MCF 10A (cell line): ENCODE measurements at regions not wholly inside any gene's neighbourhood (a gene's known extent, or its start where the extent isn't known, plus 50 kb on each side); places are given as distances from the start of the nearest gene placed in this dataset.

Experiments
- BruUV-seq: library from RNA; stranded (reverse); fragments of 400-500 nt; replicated peaks from 2 replicates; lab custom pipeline; 2021; lab: Mats Ljungman, UMichigan
- CTCF ChIA-PET: fragments of 300-600 bp; sonication (Branson Sonifier 250); formaldehyde crosslinking; extraction: SDS; loops from one replicate; lab custom pipeline; 2021; ENCODE audit warnings: antibody characterized with exemption, inconsistent platforms; lab: Yijun Ruan, JAX
- POLR2A ChIA-PET: fragments of 300-600, 350-650 bp; sonication (Branson Sonifier 250); formaldehyde crosslinking; extraction: SDS; loops from one replicate; lab custom pipeline; 2020; ENCODE audit warnings: antibody characterized with exemption, inconsistent platforms; lab: Yijun Ruan, JAX
- DNase-seq: peaks from one replicate; pipeline ENCODE4 v3.0.0-alpha.2; 2018; ENCODE audit not compliant: unreplicated experiment
- H3K27ac Mint-ChIP-seq: one replicate; pipeline ENCODE4 v1.8.0; 2022; ENCODE audit warnings: mild to moderate bottlenecking, low read depth, mixed read lengths; ENCODE audit not compliant: unreplicated experiment
- H3K27me3 Mint-ChIP-seq: one replicate; pipeline ENCODE4 v1.8.0; 2022; ENCODE audit warnings: mixed read lengths; ENCODE audit not compliant: insufficient read depth, unreplicated experiment
- H3K36me3 Mint-ChIP-seq: one replicate; pipeline ENCODE4 v1.8.0; 2022; ENCODE audit warnings: mild to moderate bottlenecking, moderate library complexity, mixed read lengths; ENCODE audit not compliant: insufficient read depth, unreplicated experiment
- H3K4me1 Mint-ChIP-seq: one replicate; pipeline ENCODE4 v1.8.0; 2022; ENCODE audit warnings: mixed read lengths; ENCODE audit not compliant: insufficient read depth, unreplicated experiment
- H3K4me3 Mint-ChIP-seq: one replicate; pipeline ENCODE4 v1.8.0; 2022; ENCODE audit warnings: mild to moderate bottlenecking, moderate library complexity, mixed read lengths; ENCODE audit not compliant: unreplicated experiment
- H3K9me3 Mint-ChIP-seq: one replicate; pipeline ENCODE4 v1.8.0; 2022; ENCODE audit warnings: mixed read lengths; ENCODE audit not compliant: unreplicated experiment
- CTCF ChIP-seq: fragments of 200-600 bp; IDR thresholded peaks from one replicate; pipeline ENCODE4 v1.8.0; 2022; ENCODE audit warnings: antibody characterized with exemption, mild to moderate bottlenecking; ENCODE audit not compliant: unreplicated experiment
- intact Hi-C: fragments of 100-400 bp; cut with micrococcal nuclease; formaldehyde crosslinking; loops from 2 replicates; pipeline ENCODE4 v1.14.1; 2022

GRCh38 chrX:13386636-13387035 lies 66.8 kb upstream of the ATXN3L start:
- CTCF ChIA-PET = no interaction called here
- BruUV-seq = no TSS peak
- H3K27ac Mint-ChIP-seq = no peak overlapping the region
- H3K36me3 Mint-ChIP-seq = no peaks in the 10 kb centered on the region
- intact Hi-C loops = no loop called here
- H3K27me3 Mint-ChIP-seq = no peaks in the 10 kb centered on the region
- peaks cover 6% of the 10 kb centered on the region for H3K4me1 Mint-ChIP-seq
- no peaks in the 10 kb centered on the region for H3K9me3 Mint-ChIP-seq
- no peak overlapping the region for H3K4me3 Mint-ChIP-seq
- DNase-seq = no peak
- POLR2A ChIA-PET = interaction anchor here (0.6 kb wide), 1 partner anchor 17 kb away, joined by 3 read pairs; no protein-coding TSS in a partner anchor
- no peak for TF ChIP-seq CTCF

- BruUV-seq = no TSS peak
- H3K36me3 Mint-ChIP-seq = no peaks in the 10 kb centered on the region
- intact Hi-C loops = no loop called here
- H3K27ac Mint-ChIP-seq = no peak overlapping the region
- DNase-seq = no peak
- H3K4me3 Mint-ChIP-seq = no peak overlapping the region
- no peak for TF ChIP-seq CTCF
- ChIA-PET CTCF (no interaction called here), POLR2A (interaction anchor here (0.6 kb wide), 1 partner anchor 17 kb away, joined by 3 read pairs; no protein-coding TSS in a partner anchor)
- peaks cover 6% of the 10 kb centered on the region for H3K4me1 Mint-ChIP-seq
- H3K9me3 Mint-ChIP-seq = no peaks in the 10 kb centered on the region
- H3K27me3 Mint-ChIP-seq = no peaks in the 10 kb centered on the region
Observed at GRCh38 chrX:13386092-13386491, 66.2 kb upstream of the ATXN3L start.

- Mint-ChIP-seq H3K9me3 (no peaks in the 10 kb centered on the region), H3K4me3 (no peak overlapping the region), H3K27ac (no peak overlapping the region), H3K36me3 (no peaks in the 10 kb centered on the region), H3K27me3 (no peaks in the 10 kb centered on the region), H3K4me1 (peaks cover 6% of the 10 kb centered on the region)
- ChIA-PET CTCF (interaction anchor here (0.9 kb wide), 1 partner anchor 160 kb away, joined by 4 read pairs; no protein-coding TSS in a partner anchor), POLR2A (no interaction called here)
- intact Hi-C loops = no loop called here
- no peak for DNase-seq
- no peak for TF ChIP-seq CTCF
- BruUV-seq = no TSS peak
Observed at GRCh38 chrX:13383907-13384306, 64.1 kb upstream of the ATXN3L start.

GRCh38 chrX:13381514-13381913 lies 61.7 kb upstream of the ATXN3L start:
- no TSS peak for BruUV-seq
- no peaks in the 10 kb centered on the region for H3K27me3 Mint-ChIP-seq
- DNase-seq = no peak
- H3K4me1 Mint-ChIP-seq = peaks cover 11% of the 10 kb centered on the region
- ChIA-PET POLR2A (no interaction called here), CTCF (no interaction called here)
- H3K9me3 Mint-ChIP-seq = no peaks in the 10 kb centered on the region
- H3K4me3 Mint-ChIP-seq = no peak overlapping the region
- H3K36me3 Mint-ChIP-seq = peaks cover 7% of the 10 kb centered on the region
- intact Hi-C loops = no loop called here
- no peak for TF ChIP-seq CTCF
- H3K27ac Mint-ChIP-seq = no peak overlapping the region
